ENCODE measurements at regions not wholly inside any gene's neighbourhood (a gene's known extent, or its start where the extent isn't known, plus 50 kb on each side); places are given as distances from the start of the nearest gene placed in this dataset.
"Not testable (repeated sequence)": the region's sequence is repeated elsewhere in the genome, so short reads cannot be mapped to it uniquely, and the experiment has no call there.

DNA sequence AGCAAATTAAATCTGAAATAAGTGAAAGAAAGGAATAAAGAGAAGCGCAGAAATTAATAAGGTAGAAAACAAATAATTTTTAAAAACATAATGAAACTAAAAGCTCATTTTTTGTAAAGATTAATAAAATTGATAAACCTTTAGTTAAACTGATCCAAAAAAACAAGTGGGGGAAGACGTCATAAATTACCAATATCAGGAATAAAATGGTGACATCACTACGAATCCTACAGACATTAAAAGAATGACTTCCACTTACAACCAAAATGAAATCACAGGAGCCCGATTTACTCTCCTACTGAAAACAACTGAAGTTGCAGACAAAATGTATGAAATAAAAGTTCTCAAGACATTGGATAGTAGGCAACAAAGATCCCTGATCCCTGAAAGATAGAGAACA is 68.1 kb upstream of the IFFO2 start:
- Mint-ChIP-seq H3K27ac (ENCODE audit: unreplicated experiment) (no peak overlapping the region), H3K4me1 (ENCODE audit: low read depth) (no peaks in the 10 kb centered on the region), H3K9me3 (ENCODE audit: low read depth) (peaks cover 18% of the 10 kb centered on the region), H3K36me3 (ENCODE audit: low read depth) (peaks cover 2% of the 10 kb centered on the region), H3K27me3 (ENCODE audit: low read depth) (no peaks in the 10 kb centered on the region), H3K4me3 (ENCODE audit: unreplicated experiment) (no peak overlapping the region)
- no peak for DNase-seq (ENCODE audit: low spot score)
- TF ChIP-seq, protein P1, sequence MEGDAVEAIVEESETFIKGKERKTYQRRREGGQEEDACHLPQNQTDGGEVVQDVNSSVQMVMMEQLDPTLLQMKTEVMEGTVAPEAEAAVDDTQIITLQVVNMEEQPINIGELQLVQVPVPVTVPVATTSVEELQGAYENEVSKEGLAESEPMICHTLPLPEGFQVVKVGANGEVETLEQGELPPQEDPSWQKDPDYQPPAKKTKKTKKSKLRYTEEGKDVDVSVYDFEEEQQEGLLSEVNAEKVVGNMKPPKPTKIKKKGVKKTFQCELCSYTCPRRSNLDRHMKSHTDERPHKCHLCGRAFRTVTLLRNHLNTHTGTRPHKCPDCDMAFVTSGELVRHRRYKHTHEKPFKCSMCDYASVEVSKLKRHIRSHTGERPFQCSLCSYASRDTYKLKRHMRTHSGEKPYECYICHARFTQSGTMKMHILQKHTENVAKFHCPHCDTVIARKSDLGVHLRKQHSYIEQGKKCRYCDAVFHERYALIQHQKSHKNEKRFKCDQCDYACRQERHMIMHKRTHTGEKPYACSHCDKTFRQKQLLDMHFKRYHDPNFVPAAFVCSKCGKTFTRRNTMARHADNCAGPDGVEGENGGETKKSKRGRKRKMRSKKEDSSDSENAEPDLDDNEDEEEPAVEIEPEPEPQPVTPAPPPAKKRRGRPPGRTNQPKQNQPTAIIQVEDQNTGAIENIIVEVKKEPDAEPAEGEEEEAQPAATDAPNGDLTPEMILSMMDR (IDR thresholded peaks at IDR 0.05) = no peak

DNA sequence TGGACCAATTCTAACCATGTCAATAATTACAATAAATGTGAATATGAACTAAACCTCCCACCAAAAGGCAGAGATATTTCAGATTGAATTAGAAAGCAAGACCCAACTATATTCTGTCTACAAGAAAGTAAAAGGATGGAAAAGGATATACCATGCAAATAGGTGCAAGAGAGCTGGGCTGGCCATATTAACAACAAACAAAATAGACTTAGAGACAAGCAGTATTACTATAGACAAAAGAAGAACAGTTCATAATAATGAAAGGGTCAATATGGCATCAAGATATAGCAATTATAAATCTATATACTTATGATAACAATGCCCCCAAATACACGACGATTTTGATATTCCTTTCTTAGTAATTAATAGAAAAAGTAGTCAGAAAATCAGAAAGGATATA is 67.3 kb upstream of the IFFO2 start:
- H3K4me3 Mint-ChIP-seq (ENCODE audit: unreplicated experiment) = no peak overlapping the region
- no peaks in the 10 kb centered on the region for H3K27me3 Mint-ChIP-seq (ENCODE audit: low read depth)
- TF ChIP-seq, protein P1 (IDR thresholded peaks at IDR 0.05) = no peak
- H3K9me3 Mint-ChIP-seq (ENCODE audit: low read depth) = peaks cover 18% of the 10 kb centered on the region
- no peaks in the 10 kb centered on the region for H3K4me1 Mint-ChIP-seq (ENCODE audit: low read depth)
- H3K36me3 Mint-ChIP-seq (ENCODE audit: low read depth) = peaks cover 2% of the 10 kb centered on the region
- DNase-seq (ENCODE audit: low spot score) = no peak
- H3K27ac Mint-ChIP-seq (ENCODE audit: unreplicated experiment) = no peak overlapping the region

- H3K27me3 Mint-ChIP-seq (ENCODE audit: low read depth) = no peaks in the 10 kb centered on the region
- no peak for DNase-seq (ENCODE audit: low spot score)
- no peaks in the 10 kb centered on the region for H3K4me1 Mint-ChIP-seq (ENCODE audit: low read depth)
- peaks cover 2% of the 10 kb centered on the region for H3K36me3 Mint-ChIP-seq (ENCODE audit: low read depth)
- H3K27ac Mint-ChIP-seq (ENCODE audit: unreplicated experiment) = no peak overlapping the region
- TF ChIP-seq, protein P1 (IDR thresholded peaks at IDR 0.05) = no peak
- no peak overlapping the region for H3K4me3 Mint-ChIP-seq (ENCODE audit: unreplicated experiment)
- peaks cover 14% of the 10 kb centered on the region for H3K9me3 Mint-ChIP-seq (ENCODE audit: low read depth)
These were observed 65.4 kb upstream of the IFFO2 start for GRCh38 chr1:19021845-19022244.

DNA sequence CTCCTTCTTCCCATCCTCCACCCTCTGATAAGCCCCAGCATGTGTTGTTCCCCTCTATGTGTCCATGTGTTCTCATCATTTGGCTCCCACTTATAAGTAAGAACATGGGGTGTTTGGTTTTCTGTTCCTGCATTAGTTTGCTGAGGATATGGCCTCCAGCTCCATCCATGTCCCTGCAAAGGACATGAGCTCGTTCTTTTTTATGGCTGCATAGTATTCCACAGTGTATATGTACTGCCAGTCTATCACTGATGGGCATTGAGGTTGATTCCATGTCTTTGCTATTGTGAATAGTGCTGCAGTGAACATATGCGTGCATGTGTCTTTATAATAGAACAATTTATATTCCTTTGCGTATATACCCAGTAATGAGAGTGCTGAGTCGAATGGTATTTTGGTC is 62.8 kb upstream of the IFFO2 start:
- H3K27me3 Mint-ChIP-seq (ENCODE audit: low read depth); H3K4me3 Mint-ChIP-seq (ENCODE audit: unreplicated experiment); H3K4me1 Mint-ChIP-seq (ENCODE audit: low read depth); DNase-seq (ENCODE audit: low spot score); H3K9me3 Mint-ChIP-seq (ENCODE audit: low read depth); H3K36me3 Mint-ChIP-seq (ENCODE audit: low read depth); H3K27ac Mint-ChIP-seq (ENCODE audit: unreplicated experiment): not testable (repeated sequence)

GRCh38 chr1:19015476-19015875 is 59.0 kb upstream of the IFFO2 start:
- no peak overlapping the region for H3K27ac Mint-ChIP-seq (ENCODE audit: unreplicated experiment)
- no peak for DNase-seq (ENCODE audit: low spot score)
- no peaks in the 10 kb centered on the region for H3K36me3 Mint-ChIP-seq (ENCODE audit: low read depth)
- H3K27me3 Mint-ChIP-seq (ENCODE audit: low read depth) = no peaks in the 10 kb centered on the region
- peaks cover 25% of the 10 kb centered on the region for H3K4me1 Mint-ChIP-seq (ENCODE audit: low read depth)
- TF ChIP-seq, protein P1 (IDR thresholded peaks at IDR 0.05) = no peak
- no peaks in the 10 kb centered on the region for H3K9me3 Mint-ChIP-seq (ENCODE audit: low read depth)
- H3K4me3 Mint-ChIP-seq (ENCODE audit: unreplicated experiment) = no peak overlapping the region

DNA sequence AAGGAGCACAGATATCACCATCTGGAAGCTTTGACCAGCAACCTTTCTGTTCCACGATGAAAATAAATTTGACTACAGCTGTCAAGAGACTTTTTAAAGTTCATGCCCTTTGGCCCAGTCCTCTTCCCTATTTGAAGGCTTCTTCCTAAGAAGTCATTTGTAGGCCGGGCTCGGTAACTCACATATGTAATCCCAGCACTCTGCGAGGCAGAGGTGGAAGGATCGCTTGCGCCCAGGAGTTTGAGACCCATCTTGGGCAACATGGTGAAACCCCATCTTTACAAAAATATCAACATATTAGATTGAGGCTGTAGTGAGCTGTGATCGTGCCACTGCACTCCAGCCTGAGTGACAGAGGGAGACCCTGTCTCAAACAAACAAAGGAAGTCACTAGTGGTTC is 58.3 kb upstream of the IFFO2 start:
- TF ChIP-seq, protein P1 (IDR thresholded peaks at IDR 0.05) = no peak
- no peaks in the 10 kb centered on the region for H3K27me3 Mint-ChIP-seq (ENCODE audit: low read depth)
- H3K4me3 Mint-ChIP-seq (ENCODE audit: unreplicated experiment) = no peak overlapping the region
- no peak overlapping the region for H3K27ac Mint-ChIP-seq (ENCODE audit: unreplicated experiment)
- peaks cover 32% of the 10 kb centered on the region for H3K4me1 Mint-ChIP-seq (ENCODE audit: low read depth)
- no peaks in the 10 kb centered on the region for H3K9me3 Mint-ChIP-seq (ENCODE audit: low read depth)
- DNase-seq (ENCODE audit: low spot score) = no peak
- no peaks in the 10 kb centered on the region for H3K36me3 Mint-ChIP-seq (ENCODE audit: low read depth)
